K562 (cell line): ENCODE measurements at regions not wholly inside any gene's neighbourhood (a gene's known extent, or its start where the extent isn't known, plus 50 kb on each side); places are given as distances from the start of the nearest gene placed in this dataset.

Source experiments
- ATAC-seq: fragments of 200-7000 bp; cut with Tn5 transposase; 3 replicates; pipeline ENCODE4 v1.9.1; 2020; ENCODE audit warnings: moderate library complexity
- BruUV-seq: library from RNA; stranded (reverse); fragments of 400-500 nt; replicated peaks from 2 replicates; lab custom pipeline; 2021; lab: Mats Ljungman, UMichigan
- CTCF ChIA-PET: fragments of 300-600 bp; formaldehyde crosslinking; extraction: SDS; loops from one replicate; lab custom pipeline; 2021; ENCODE audit warnings: low intra/inter-chr PET ratio; lab: Yijun Ruan, JAX
- POLR2A ChIA-PET: fragments of 300-600, 350-650 bp; sonication (Branson Sonifier 250); formaldehyde crosslinking; extraction: SDS; loops from one replicate; lab custom pipeline; 2021; ENCODE audit warnings: antibody characterized with exemption, inconsistent platforms; lab: Yijun Ruan, JAX
- DNase-seq, 4 experiments: peaks; one replicate each; pipeline versions ENCODE4 v3.0.0 to v3.0.0-alpha.2; 2011 to 2018; ENCODE audit warnings: low spot score in 3 of 4, mixed read lengths in 3 of 4; ENCODE audit errors: extremely low read depth in 1 of 4
- FAIRE-seq: peaks from 2 replicates; lab custom pipeline; 2011; peaks lifted over from hg19 to GRCh38; lab: Jason Lieb, UNC
- H2AFZ ChIP-seq: 2 replicates; pipeline ENCODE4 v1.6.0; 2011; ENCODE audit warnings: low read depth, low read length, control low read depth, inconsistent platforms
- H3K27ac ChIP-seq: fragments of 200-600 bp; 3 replicates; pipeline ENCODE4 v1.8.0; 2011; ENCODE audit warnings: low read depth, mild to moderate bottlenecking, control low read depth, inconsistent platforms, low read length, moderate library complexity, mixed read lengths; ENCODE audit errors: extremely low read depth
- H3K27me3 ChIP-seq, 2 experiments: fragments of 300-600 bp in 1 of 2; 2 replicates in 1 of 2; 3 replicates in 1 of 2; pipeline versions ENCODE4 v1.6.0 to v1.8.0; 2011; ENCODE audit warnings: inconsistent platforms in 2 of 2, low read length in 2 of 2, mild to moderate bottlenecking in 1 of 2, mixed read lengths in 1 of 2, moderate library complexity in 1 of 2; ENCODE audit not compliant: control insufficient read depth in 2 of 2, insufficient read depth in 2 of 2
- H3K36me3 ChIP-seq: fragments of 300-600 bp; 3 replicates; pipeline ENCODE4 v1.8.0; 2011; ENCODE audit warnings: mild to moderate bottlenecking, low read length, inconsistent platforms; ENCODE audit not compliant: control insufficient read depth, insufficient read depth
- H3K4me1 ChIP-seq, 2 experiments: fragments of 200-600 bp in 1 of 2; replicated peaks in 1 of 2; 2 replicates in 1 of 2; 3 replicates in 1 of 2; pipeline versions ENCODE4 v1.5.1 to v1.8.0; 2011; ENCODE audit warnings: inconsistent platforms in 2 of 2, low read length in 2 of 2, mild to moderate bottlenecking in 1 of 2, mixed read lengths in 1 of 2, moderate library complexity in 1 of 2; ENCODE audit not compliant: control insufficient read depth in 2 of 2, insufficient read depth in 2 of 2
- H3K4me2 ChIP-seq: 2 replicates; pipeline ENCODE4 v1.6.1; 2011; ENCODE audit warnings: low read length, control low read depth, inconsistent platforms, mixed read lengths; ENCODE audit not compliant: insufficient read depth
- H3K4me3 ChIP-seq: fragments of 200-600 bp; sonication (generic), shearing (Covaris generic); 2 replicates; pipeline ENCODE4 v1.5.1; 2016; ENCODE audit warnings: control low read depth, inconsistent platforms
- H3K79me2 ChIP-seq: fragments of 200-600 bp; 3 replicates; pipeline ENCODE4 v1.8.0; 2011; ENCODE audit warnings: low read length, inconsistent platforms; ENCODE audit not compliant: control insufficient read depth, insufficient read depth
- H3K9ac ChIP-seq, 2 experiments: 2 replicates each; pipeline versions ENCODE4 v1.6.0 to v1.6.1; 2011; ENCODE audit warnings: low read depth in 2 of 2, low read length in 2 of 2, control low read depth in 1 of 2, inconsistent platforms in 1 of 2, mild to moderate bottlenecking in 1 of 2, mixed read lengths in 1 of 2; ENCODE audit not compliant: insufficient read depth in 1 of 2
- H3K9me1 ChIP-seq: one replicate; pipeline ENCODE4 v1.6.0; 2011; ENCODE audit warnings: inconsistent platforms, mild to moderate bottlenecking, low read length, moderate library complexity; ENCODE audit not compliant: control insufficient read depth, insufficient read depth
- H3K9me3 ChIP-seq: replicated peaks from 2 replicates; pipeline ENCODE4 v1.5.1; 2011; ENCODE audit warnings: low read depth, low read length, inconsistent platforms; ENCODE audit not compliant: control insufficient read depth, insufficient read depth
- H4K20me1 ChIP-seq: replicated peaks from 2 replicates; pipeline ENCODE4 v1.6.1; 2011; ENCODE audit warnings: low read length, inconsistent platforms, mixed read lengths; ENCODE audit not compliant: control insufficient read depth, insufficient read depth
- ARID1B ChIP-seq: fragments of 450-650 bp; IDR thresholded peaks from 2 replicates; pipeline ENCODE4 v1.6.1; 2016; ENCODE audit warnings: antibody characterized with exemption, mild to moderate bottlenecking, inconsistent platforms
- CXXC5 ChIP-seq: fragments of 250-450 bp; sonication (Bioruptor Pico); IDR thresholded peaks from 2 replicates; pipeline ENCODE4 v1.8.0; 2022; ENCODE audit warnings: inconsistent platforms, mild to moderate bottlenecking, moderate library complexity
- ELF4 ChIP-seq: fragments of 450-650 bp; formaldehyde crosslinking; IDR thresholded peaks from 2 replicates; pipeline ENCODE4 v1.4.0; 2022; ENCODE audit warnings: missing genetic modification characterization
- HBP1 ChIP-seq: fragments of 450-650 bp; formaldehyde crosslinking; IDR thresholded peaks from 2 replicates; pipeline ENCODE4 v1.4.0; 2022; ENCODE audit warnings: missing genetic modification characterization
- HMBOX1 ChIP-seq: sonication (generic); IDR thresholded peaks from 2 replicates; pipeline ENCODE4 v1.6.1; 2016
- HOMEZ ChIP-seq: fragments of 250-450 bp; sonication (Bioruptor Pico); IDR thresholded peaks from 2 replicates; pipeline ENCODE4 v1.4.0; 2020; ENCODE audit warnings: mild to moderate bottlenecking, moderate library complexity
- MCM3 ChIP-seq: fragments of 450-650 bp; IDR thresholded peaks from 2 replicates; pipeline ENCODE4 v1.6.1; 2016
- MEIS2 ChIP-seq: fragments of 450-650 bp; IDR thresholded peaks from 2 replicates; pipeline ENCODE4 v1.6.1; 2014; ENCODE audit warnings: mild to moderate bottlenecking; ENCODE audit not compliant: partially characterized antibody
- PBX2 ChIP-seq, 2 experiments: IDR thresholded peaks in 1 of 2; conservative IDR thresholded peaks in 1 of 2; 2 replicates each; pipeline ENCODE4 v1.6.1; 2016; ENCODE audit warnings: low read depth in 2 of 2, mild to moderate bottlenecking in 1 of 2, missing compliant biosample characterization in 1 of 2, missing genetic modification characterization in 1 of 2, moderate library complexity in 1 of 2
- RBM22 ChIP-seq: fragments of 200-400 bp; formaldehyde crosslinking; IDR thresholded peaks from 2 replicates; pipeline ENCODE4 v1.6.1; 2018; ENCODE audit warnings: low read length, low read depth; ENCODE audit not compliant: poor library complexity, severe bottlenecking
- ZBTB26 ChIP-seq: fragments of 450-650 bp; formaldehyde crosslinking; IDR thresholded peaks from 2 replicates; pipeline ENCODE4 v1.4.0; 2022; ENCODE audit warnings: missing genetic modification characterization
- ZNF584 ChIP-seq: fragments of 200-800 bp; sonication (Bioruptor generic); IDR thresholded peaks from 2 replicates; pipeline ENCODE4 v1.6.1; 2016; ENCODE audit warnings: low read depth, mild to moderate bottlenecking, missing genetic modification characterization, missing compliant biosample characterization
- whole genome bisulfite sequencing: fragments of 100-300 bp; shearing (Covaris generic); methylation state at CpG from one replicate; pipeline ENCODE4 v1.1.6; 2016; ENCODE audit warnings: low coverage, mixed read lengths; ENCODE audit not compliant: insufficient coverage; ENCODE audit errors: missing lambda C conversion rate; 5-methylcytosine and 5-hydroxymethylcytosine counted together
- in situ Hi-C: fragments of 300-500 bp; cut with MboI; formaldehyde crosslinking; loops from 4 replicates; pipeline ENCODE4 v1.15.0; 2018; ENCODE audit warnings: inconsistent platforms, mixed read lengths
- intact Hi-C: fragments of 100-400 bp; cut with micrococcal nuclease; formaldehyde crosslinking; loops from 2 replicates; pipeline ENCODE4 v1.14.2; 2022

GRCh38 chr11:95337175-95337957, 106.4 kb upstream of the SESN3 start:
- FAIRE-seq = no peak
- POLR2A ChIA-PET = no interaction called here
- TF ChIP-seq ZNF584 (0 out of 2 replicates have a peak, but pooled peaks have one; percentile 53), HMBOX1 (peak; percentile 53; the same call in 1 of the 2 replicates), RBM22 (no peak), MCM3 (peak; percentile 88; the same call in 1 of the 2 replicates), MEIS2 (peak; percentile 48), ELF4 (CRISPR knock-in tag) (peak; percentile 92; the same call in 1 of the 2 replicates), HBP1 (CRISPR knock-in tag) (peak; percentile 67; the same call in 1 of the 2 replicates), ZBTB26 (CRISPR knock-in tag) (peak; percentile 75; the same call in 1 of the 2 replicates), PBX2 (CRISPR knock-in tag; IDR thresholded peaks at IDR 0.05; ENCODE audit: low read depth) (no peak), PBX2 (tag; conservative IDR thresholded peaks at IDR 0.05; ENCODE audit: low read depth) (peak; percentile 61), ARID1B (peak; percentile 16; the same call in 1 of the 2 replicates), CXXC5 (CRISPR knock-in tag) (peak; percentile 2; the same call in 1 of the 2 replicates), HOMEZ (CRISPR knock-in tag) (no peak)

More at GRCh38 chr11:95337175-95337957, 106.4 kb upstream of the SESN3 start:
- ATAC-seq (peak; percentile 42), DNase-seq (peak in 1 of 4 experiments; percentile 23)
- H3K9me1 ChIP-seq = no peaks in the 10 kb centered on the region
- H3K27ac ChIP-seq = peak overlapping the region; percentile 26; the same call in 1 of the 3 replicates
- CTCF ChIA-PET = no interaction called here
- WGBS = 17% methylated on average over 10 of the region's 14 CpGs
- in situ Hi-C loops (no loop called here), intact Hi-C loops (no loop called here)
- H3K4me2 ChIP-seq = peak overlapping the region; percentile 12; the same call in 1 of the 2 replicates
- H3K9ac ChIP-seq = no peak overlapping the region
- H4K20me1 ChIP-seq = no peaks in the 10 kb centered on the region
- BruUV-seq = no TSS peak
- H3K4me1 ChIP-seq = peaks cover 0 to 7% of the 10 kb centered on the region in 2 experiments; a peak in 2 of 5 replicates
- H3K4me3 ChIP-seq = no peak overlapping the region
- H3K79me2 ChIP-seq = no peaks in the 10 kb centered on the region
- H3K36me3 ChIP-seq = no peaks in the 10 kb centered on the region
- H3K9me3 ChIP-seq = no peaks in the 10 kb centered on the region
- peaks cover 2 to 7% of the 10 kb centered on the region in 2 experiments; a peak in 3 of 5 replicates for H3K27me3 ChIP-seq
- peak overlapping the region; percentile 79 for H2AFZ ChIP-seq
